Epithelial cell of esophagus (primary cell): ENCODE measurements at regions not wholly inside any gene's neighbourhood (a gene's known extent, or its start where the extent isn't known, plus 50 kb on each side); places are given as distances from the start of the nearest gene placed in this dataset.
"Not testable (repeated sequence)": the region's sequence is repeated elsewhere in the genome, so short reads cannot be mapped to it uniquely, and the experiment has no call there.

ENCODE experiments used
- DNase-seq: peaks from one replicate; pipeline ENCODE4 v3.0.0; 2010; ENCODE audit warnings: low read depth
- H3K4me3 ChIP-seq: 2 replicates; pipeline ENCODE4 v1.5.1; 2011; ENCODE audit warnings: mild to moderate bottlenecking, low read length, control low read depth
- TF ChIP-seq, protein P1 (sequence below): IDR thresholded peaks from 2 replicates; pipeline ENCODE4 v1.5.1; 2011; ENCODE audit warnings: low read depth, mild to moderate bottlenecking, low read length, control low read depth, inconsistent platforms; ENCODE audit not compliant: insufficient read depth; ENCODE audit errors: missing control alignments

GRCh38 chr7:156360835-156361234 is 279.7 kb upstream of the RNF32 start:
- H3K4me3 ChIP-seq, result no peak overlapping the region
- no peak for DNase-seq
- TF ChIP-seq, protein P1, sequence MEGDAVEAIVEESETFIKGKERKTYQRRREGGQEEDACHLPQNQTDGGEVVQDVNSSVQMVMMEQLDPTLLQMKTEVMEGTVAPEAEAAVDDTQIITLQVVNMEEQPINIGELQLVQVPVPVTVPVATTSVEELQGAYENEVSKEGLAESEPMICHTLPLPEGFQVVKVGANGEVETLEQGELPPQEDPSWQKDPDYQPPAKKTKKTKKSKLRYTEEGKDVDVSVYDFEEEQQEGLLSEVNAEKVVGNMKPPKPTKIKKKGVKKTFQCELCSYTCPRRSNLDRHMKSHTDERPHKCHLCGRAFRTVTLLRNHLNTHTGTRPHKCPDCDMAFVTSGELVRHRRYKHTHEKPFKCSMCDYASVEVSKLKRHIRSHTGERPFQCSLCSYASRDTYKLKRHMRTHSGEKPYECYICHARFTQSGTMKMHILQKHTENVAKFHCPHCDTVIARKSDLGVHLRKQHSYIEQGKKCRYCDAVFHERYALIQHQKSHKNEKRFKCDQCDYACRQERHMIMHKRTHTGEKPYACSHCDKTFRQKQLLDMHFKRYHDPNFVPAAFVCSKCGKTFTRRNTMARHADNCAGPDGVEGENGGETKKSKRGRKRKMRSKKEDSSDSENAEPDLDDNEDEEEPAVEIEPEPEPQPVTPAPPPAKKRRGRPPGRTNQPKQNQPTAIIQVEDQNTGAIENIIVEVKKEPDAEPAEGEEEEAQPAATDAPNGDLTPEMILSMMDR, result no peak

DNA sequence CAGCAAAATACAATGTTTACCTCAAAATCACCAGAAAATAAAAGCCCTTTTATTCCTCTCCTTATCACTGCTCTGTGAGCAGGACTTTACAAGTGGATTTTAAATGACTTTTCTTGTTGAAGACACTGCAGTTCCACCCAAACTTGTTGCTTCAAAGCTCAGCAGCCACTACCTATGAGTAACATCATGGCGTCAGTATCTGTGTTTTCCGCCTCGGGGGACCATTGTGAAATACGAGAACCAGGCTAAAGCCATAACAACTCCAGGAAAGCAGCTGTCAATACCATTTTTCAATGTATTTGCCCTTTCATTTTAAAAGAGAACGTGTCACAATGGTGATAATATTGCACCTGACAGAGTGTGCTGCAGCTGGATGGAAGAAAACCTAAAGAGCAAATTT is 284.0 kb upstream of the RNF32 start:
- no peak overlapping the region for H3K4me3 ChIP-seq
- TF ChIP-seq, protein P1, result no peak
- peak; percentile 13 for DNase-seq

GRCh38 chr7:156353352-156353751 is 287.2 kb upstream of the RNF32 start:
- no peak for DNase-seq
- no peak overlapping the region for H3K4me3 ChIP-seq
- TF ChIP-seq, protein P1, result no peak

GRCh38 chr7:156347703-156348248 is 292.8 kb upstream of the RNF32 start:
- not testable (repeated sequence) for H3K4me3 ChIP-seq, DNase-seq

DNA sequence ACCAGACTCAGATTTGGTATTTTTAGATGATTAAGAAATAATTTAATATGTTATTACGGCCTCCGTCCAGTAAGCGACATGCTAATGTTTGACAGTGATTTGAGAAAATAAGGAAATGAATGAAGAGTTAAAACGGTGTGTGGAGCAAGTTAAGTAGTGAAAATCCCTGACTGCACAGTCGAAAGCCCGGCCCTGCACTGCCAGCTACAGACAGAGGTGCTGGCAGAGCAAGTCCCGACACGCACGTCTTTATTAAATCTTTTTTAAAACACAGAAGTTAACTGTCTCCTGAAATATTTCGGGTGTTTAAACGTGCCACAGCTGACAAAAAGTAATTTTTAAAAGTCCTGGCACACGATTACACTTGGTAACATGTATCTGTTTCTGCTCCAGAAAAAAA is 293.4 kb upstream of the RNF32 start:
- H3K4me3 ChIP-seq, result no peak overlapping the region

DNA sequence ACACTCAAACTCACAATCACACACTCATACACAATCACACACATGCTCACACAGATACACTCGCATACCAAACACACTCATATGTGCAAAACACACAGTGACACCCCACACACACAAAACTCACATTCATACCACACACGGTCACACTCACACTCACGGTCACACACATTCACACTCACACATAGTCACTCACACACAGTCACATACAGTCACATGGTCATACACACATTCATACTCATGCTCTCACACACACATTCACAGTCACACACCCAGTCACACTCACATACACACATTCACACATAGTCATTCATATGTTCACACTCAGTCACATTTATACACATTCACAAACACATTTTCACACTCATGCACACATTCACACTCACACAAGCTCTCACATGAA is 296.0 kb upstream of the RNF32 start:
- no peak for DNase-seq
- TF ChIP-seq, protein P1, result no peak
- H3K4me3 ChIP-seq, result no peak overlapping the region

More for the DNA sequence above, 293.4 kb upstream of the RNF32 start:
- TF ChIP-seq, protein P1, result no peak
- DNase-seq, result peak; percentile 20

DNA sequence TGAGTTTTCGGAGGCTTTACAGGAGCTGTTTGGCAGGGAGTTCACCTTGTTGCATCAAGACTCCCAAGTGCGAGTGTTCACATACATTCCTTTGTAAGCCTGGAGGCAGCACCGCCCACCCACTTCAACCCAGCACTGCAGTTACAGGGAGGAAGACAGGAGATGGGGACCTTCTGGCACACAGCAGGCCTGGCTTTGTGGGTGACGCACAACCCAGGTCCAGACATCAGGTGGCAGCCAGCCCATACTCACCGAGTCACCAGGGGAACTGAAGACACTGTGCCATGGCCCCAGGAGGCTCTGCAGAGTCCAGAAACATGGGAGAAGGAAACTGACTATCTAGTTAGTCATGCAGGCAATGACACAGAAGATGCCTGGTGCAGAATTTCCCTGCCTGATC is 305.9 kb upstream of the RNF32 start:
- TF ChIP-seq, protein P1, result no peak
- DNase-seq, result peak; percentile 26
- H3K4me3 ChIP-seq, result no peak overlapping the region
